Mesenchymal stem cell (in vitro differentiated cells and primary cell): ENCODE measurements at regions not wholly inside any gene's neighbourhood (a gene's known extent, or its start where the extent isn't known, plus 50 kb on each side); places are given as distances from the start of the nearest gene placed in this dataset.

Experiments
- DNase-seq: peaks from one replicate; pipeline ENCODE4 v3.0.0-alpha.2; 2013
- H2AFZ ChIP-seq: one replicate; pipeline ENCODE4 v1.6.1; 2013; ENCODE audit warnings: low read depth, mild to moderate bottlenecking, control low read depth, inconsistent platforms, low read length, moderate library complexity
- H2AK5ac ChIP-seq: 2 replicates; pipeline ENCODE4 v1.6.1; 2013; ENCODE audit warnings: low read length, moderate library complexity, mild to moderate bottlenecking, inconsistent platforms; ENCODE audit not compliant: severe bottlenecking
- H2BK120ac ChIP-seq: one replicate; pipeline ENCODE4 v1.6.1; 2013; ENCODE audit warnings: low read depth, mild to moderate bottlenecking, inconsistent platforms, low read length, moderate library complexity
- H2BK12ac ChIP-seq, 2 experiments: one replicate each; pipeline ENCODE4 v1.6.1; 2013; ENCODE audit warnings: inconsistent platforms in 2 of 2, low read length in 2 of 2, mild to moderate bottlenecking in 2 of 2, moderate library complexity in 2 of 2, control low read depth in 1 of 2
- H2BK15ac ChIP-seq: one replicate; pipeline ENCODE4 v1.6.1; 2013; ENCODE audit warnings: mild to moderate bottlenecking, low read depth, inconsistent platforms; ENCODE audit not compliant: poor library complexity, severe bottlenecking
- H2BK5ac ChIP-seq: 2 replicates; pipeline ENCODE4 v1.6.1; 2013; ENCODE audit warnings: low read depth, mild to moderate bottlenecking, low read length, control low read depth, inconsistent platforms; ENCODE audit not compliant: poor library complexity, severe bottlenecking
- H3K14ac ChIP-seq, 2 experiments: one replicate each; pipeline ENCODE4 v1.6.1; 2013; ENCODE audit warnings: inconsistent platforms in 2 of 2, low read length in 2 of 2, control low read depth in 1 of 2, mild to moderate bottlenecking in 1 of 2, moderate library complexity in 1 of 2
- H3K18ac ChIP-seq, 2 experiments: one replicate each; pipeline ENCODE4 v1.6.1; 2013; ENCODE audit warnings: inconsistent platforms in 2 of 2, low read length in 2 of 2, control low read depth in 1 of 2, low read depth in 1 of 2, mild to moderate bottlenecking in 1 of 2
- H3K23ac ChIP-seq, 2 experiments: one replicate each; pipeline ENCODE4 v1.6.1; 2013; ENCODE audit warnings: inconsistent platforms in 2 of 2, low read length in 2 of 2, mild to moderate bottlenecking in 2 of 2, moderate library complexity in 2 of 2, control low read depth in 1 of 2
- H3K27ac ChIP-seq: 2 replicates; pipeline ENCODE4 v1.5.1; 2013; ENCODE audit warnings: mild to moderate bottlenecking, moderate library complexity, low read length, control low read depth, inconsistent platforms; ENCODE audit not compliant: poor library complexity, severe bottlenecking
- H3K27me3 ChIP-seq, 2 experiments: 2 replicates each; pipeline versions ENCODE4 v1.6.1 to v1.7.0; 2013; ENCODE audit warnings: low read length in 2 of 2, mild to moderate bottlenecking in 2 of 2, moderate library complexity in 2 of 2, control low read depth in 1 of 2, inconsistent platforms in 1 of 2; ENCODE audit not compliant: control insufficient read depth in 1 of 2, insufficient read depth in 1 of 2
- H3K36me3 ChIP-seq, 2 experiments: 2 replicates each; pipeline versions ENCODE4 v1.6.1 to v1.7.0; 2013; ENCODE audit warnings: low read length in 2 of 2, control low read depth in 1 of 2, inconsistent platforms in 1 of 2, low read depth in 1 of 2, mild to moderate bottlenecking in 1 of 2; ENCODE audit not compliant: insufficient read depth in 2 of 2, control insufficient read depth in 1 of 2
- H3K4ac ChIP-seq, 2 experiments: one replicate each; pipeline ENCODE4 v1.6.1; 2013; ENCODE audit warnings: inconsistent platforms in 2 of 2, low read length in 2 of 2, mild to moderate bottlenecking in 2 of 2, moderate library complexity in 2 of 2, control low read depth in 1 of 2, low read depth in 1 of 2
- H3K4me1 ChIP-seq: 2 replicates; pipeline ENCODE4 v1.6.1; 2013; ENCODE audit warnings: low read depth, low read length, control low read depth; ENCODE audit not compliant: control insufficient read depth, insufficient read depth
- H3K4me2 ChIP-seq: 2 replicates; pipeline ENCODE4 v1.6.1; 2013; ENCODE audit warnings: low read length, mild to moderate bottlenecking, inconsistent platforms; ENCODE audit not compliant: poor library complexity, severe bottlenecking
- H3K4me3 ChIP-seq, 2 experiments: 2 replicates each; pipeline versions ENCODE4 v1.5.1 to v1.7.0; 2013; ENCODE audit warnings: low read length in 2 of 2, mild to moderate bottlenecking in 2 of 2, control low read depth in 1 of 2, low read depth in 1 of 2; ENCODE audit not compliant: insufficient read depth in 1 of 2
- H3K79me1 ChIP-seq: replicated peaks from 2 replicates; pipeline ENCODE4 v1.6.1; 2013; ENCODE audit warnings: mild to moderate bottlenecking, control low read depth, low read length, inconsistent platforms; ENCODE audit not compliant: poor library complexity, severe bottlenecking
- H3K9ac ChIP-seq: 2 replicates; pipeline ENCODE4 v1.7.0; 2013; ENCODE audit warnings: mild to moderate bottlenecking, low read length, moderate library complexity
- H3K9me3 ChIP-seq: 2 replicates; pipeline ENCODE4 v1.7.0; 2013; ENCODE audit warnings: mild to moderate bottlenecking, low read length; ENCODE audit not compliant: control insufficient read depth
- H4K8ac ChIP-seq: one replicate; pipeline ENCODE4 v1.6.1; 2013; ENCODE audit warnings: inconsistent platforms, mild to moderate bottlenecking, low read length, moderate library complexity
- H4K91ac ChIP-seq: one replicate; pipeline ENCODE4 v1.6.1; 2013; ENCODE audit warnings: mild to moderate bottlenecking, low read length, inconsistent platforms
- WGBS: methylation state at CpG from one replicate; pipeline ENCODE4 v1.1.7; 2013; ENCODE audit warnings: mixed read lengths; 5-methylcytosine and 5-hydroxymethylcytosine counted together

GRCh38 chr5:110366716-110367115 is 359.8 kb downstream of the TMEM232 start:
- no peaks in the 10 kb centered on the region for H3K4me1 ChIP-seq
- no peak overlapping the region for H2BK5ac ChIP-seq
- no peak overlapping the region for H2BK120ac ChIP-seq
- no peak for DNase-seq
- no peaks in the 10 kb centered on the region for H3K36me3 ChIP-seq
- H3K27me3 ChIP-seq: no peaks in the 10 kb centered on the region
- H4K8ac ChIP-seq: peak overlapping the region; percentile 37
- no peak overlapping the region for H2AFZ ChIP-seq
- no peaks in the 10 kb centered on the region for H3K79me1 ChIP-seq
- no peak overlapping the region for H3K4me3 ChIP-seq
- H3K27ac ChIP-seq: no peak overlapping the region
- H3K9me3 ChIP-seq: no peaks in the 10 kb centered on the region
- H3K14ac ChIP-seq: no peak overlapping the region
- H3K4ac ChIP-seq: no peak overlapping the region
- WGBS: 86% methylated on average over 3 of the region's 3 CpGs
- no peak overlapping the region for H3K18ac ChIP-seq
- H2AK5ac ChIP-seq: no peak overlapping the region
- H4K91ac ChIP-seq: peak overlapping the region; percentile 67
- no peak overlapping the region for H2BK12ac ChIP-seq
- H3K4me2 ChIP-seq: no peak overlapping the region
- H3K23ac ChIP-seq: no peak overlapping the region
- no peak overlapping the region for H2BK15ac ChIP-seq
- H3K9ac ChIP-seq: no peak overlapping the region
